WTC11 (cell line): ENCODE measurements at regions not wholly inside any gene's neighbourhood (a gene's known extent, or its start where the extent isn't known, plus 50 kb on each side); places are given as distances from the start of the nearest gene placed in this dataset.
A peak's percentile ranks its signal among the peaks of the same experiment; 100 is the strongest.

Experiments used
- ATF1 ChIP-seq: sonication (generic); formaldehyde crosslinking; IDR thresholded peaks from 2 replicates; pipeline ENCODE4 v1.8.1; 2023; ENCODE audit warnings: mild to moderate bottlenecking, moderate library complexity, missing genetic modification reagents
- ERG ChIP-seq: fragments of 250-450 bp; sonication (Bioruptor Pico); IDR thresholded peaks from 2 replicates; pipeline ENCODE4 v1.8.0; 2021; ENCODE audit warnings: mild to moderate bottlenecking
- ESRRA ChIP-seq: sonication (generic); formaldehyde crosslinking; IDR thresholded peaks from 2 replicates; pipeline ENCODE4 v1.8.1; 2022; ENCODE audit warnings: mild to moderate bottlenecking, missing genetic modification reagents, borderline replicate concordance
- ETV6 ChIP-seq: sonication (generic); formaldehyde crosslinking; IDR thresholded peaks from 2 replicates; pipeline ENCODE4 v1.8.1; 2022; ENCODE audit warnings: mild to moderate bottlenecking, missing genetic modification reagents
- FOXJ3 ChIP-seq: sonication (generic); formaldehyde crosslinking; IDR thresholded peaks from 2 replicates; pipeline ENCODE4 v1.9.0; 2021; ENCODE audit warnings: missing genetic modification reagents, mild to moderate bottlenecking, borderline replicate concordance
- FOXK1 ChIP-seq: sonication (generic); formaldehyde crosslinking; IDR thresholded peaks from 2 replicates; pipeline ENCODE4 v1.8.0; 2022; ENCODE audit warnings: mild to moderate bottlenecking, moderate library complexity, missing genetic modification reagents
- GRHL2 ChIP-seq: fragments of 250-450 bp; sonication (Bioruptor Pico); IDR thresholded peaks from 2 replicates; pipeline ENCODE4 v1.8.0; 2022; ENCODE audit warnings: mild to moderate bottlenecking, moderate library complexity; ENCODE audit not compliant: insufficient replicate concordance, severe bottlenecking
- GTF2I ChIP-seq: fragments of 250-450 bp; sonication (Bioruptor Pico); conservative IDR thresholded peaks from 2 replicates; pipeline ENCODE4 v1.4.0; 2021; ENCODE audit warnings: mild to moderate bottlenecking
- HMGXB4 ChIP-seq: sonication (generic); formaldehyde crosslinking; IDR thresholded peaks from 2 replicates; pipeline ENCODE4 v1.8.1; 2023; ENCODE audit warnings: mild to moderate bottlenecking, moderate library complexity, missing genetic modification reagents
- KAT7 ChIP-seq: sonication (generic); formaldehyde crosslinking; IDR thresholded peaks from 2 replicates; pipeline ENCODE4 v1.8.1; 2023; ENCODE audit warnings: missing genetic modification reagents, mild to moderate bottlenecking, borderline replicate concordance
- MYBL2 ChIP-seq: sonication (generic); formaldehyde crosslinking; IDR thresholded peaks from 2 replicates; pipeline ENCODE4 v1.8.1; 2023; ENCODE audit warnings: mild to moderate bottlenecking, moderate library complexity, missing genetic modification reagents
- NR2C2 ChIP-seq: sonication (generic); formaldehyde crosslinking; IDR thresholded peaks from 2 replicates; pipeline ENCODE4 v1.8.0; 2022; ENCODE audit warnings: mild to moderate bottlenecking, missing genetic modification reagents
- PRDM15 ChIP-seq: sonication (generic); formaldehyde crosslinking; IDR thresholded peaks from 2 replicates; pipeline ENCODE4 v1.8.0; 2022; ENCODE audit warnings: missing genetic modification reagents
- RELA ChIP-seq: sonication (generic); formaldehyde crosslinking; IDR thresholded peaks from 2 replicates; pipeline ENCODE4 v1.8.1; 2022; ENCODE audit warnings: missing genetic modification reagents, mild to moderate bottlenecking, borderline replicate concordance
- SP1 ChIP-seq: sonication (generic); formaldehyde crosslinking; conservative IDR thresholded peaks from 2 replicates; pipeline ENCODE4 v1.8.1; 2022; ENCODE audit warnings: missing genetic modification reagents
- TCF7 ChIP-seq: sonication (generic); formaldehyde crosslinking; IDR thresholded peaks from 2 replicates; pipeline ENCODE4 v1.8.0; 2022; ENCODE audit warnings: mild to moderate bottlenecking, low read depth, missing genetic modification reagents, moderate library complexity
- TP53 ChIP-seq: sonication (generic); formaldehyde crosslinking; IDR thresholded peaks from 2 replicates; pipeline ENCODE4 v1.8.1; 2023; ENCODE audit warnings: mild to moderate bottlenecking, missing genetic modification reagents
- ZNF121 ChIP-seq: sonication (generic); formaldehyde crosslinking; IDR thresholded peaks from 2 replicates; pipeline ENCODE4 v1.8.0; 2023; ENCODE audit warnings: missing genetic modification reagents
- ZNF138 ChIP-seq: sonication (generic); formaldehyde crosslinking; conservative IDR thresholded peaks from 2 replicates; pipeline ENCODE4 v1.8.1; 2022; ENCODE audit warnings: mild to moderate bottlenecking, moderate library complexity, missing genetic modification reagents
- ZNF232 ChIP-seq: sonication (generic); formaldehyde crosslinking; IDR thresholded peaks from 2 replicates; pipeline ENCODE4 v1.8.0; 2022; ENCODE audit warnings: mild to moderate bottlenecking, missing genetic modification reagents
- ZNF425 ChIP-seq: fragments of 250-450 bp; sonication (Bioruptor Pico); conservative IDR thresholded peaks from 2 replicates; pipeline ENCODE4 v1.9.0; 2021; ENCODE audit warnings: mild to moderate bottlenecking
- ZNF671 ChIP-seq: fragments of 250-450 bp; sonication (Bioruptor Pico); IDR thresholded peaks from 2 replicates; pipeline ENCODE4 v1.8.0; 2021; ENCODE audit warnings: mild to moderate bottlenecking
- TF ChIP-seq, protein P1 (sequence below): sonication (generic); formaldehyde crosslinking; conservative IDR thresholded peaks from 2 replicates; pipeline ENCODE4 v1.8.1; 2023; ENCODE audit warnings: mild to moderate bottlenecking, low read depth, missing genetic modification reagents, moderate library complexity
- TF ChIP-seq, protein P2 (sequence below): sonication (generic); formaldehyde crosslinking; IDR thresholded peaks from 2 replicates; pipeline ENCODE4 v1.8.1; 2023; ENCODE audit warnings: mild to moderate bottlenecking, missing genetic modification reagents, borderline replicate concordance

- peak; percentile 49; the same call in 1 of the 2 replicates for TF ChIP-seq FOXK1 (CRISPR knock-in tag)
- no peak for TF ChIP-seq ZNF425 (CRISPR knock-in tag)
- peak; percentile 39; the same call in 1 of the 2 replicates for TF ChIP-seq TP53 (CRISPR knock-in tag)
- no peak for TF ChIP-seq ZNF671 (CRISPR knock-in tag)
- no peak for TF ChIP-seq KAT7 (CRISPR knock-in tag)
- no peak for TF ChIP-seq FOXJ3
- no peak for TF ChIP-seq HMGXB4
- TF ChIP-seq ATF1 (CRISPR knock-in tag) = no peak
- peak; percentile 65 for TF ChIP-seq SP1 (CRISPR knock-in tag)
- TF ChIP-seq, protein P1, sequence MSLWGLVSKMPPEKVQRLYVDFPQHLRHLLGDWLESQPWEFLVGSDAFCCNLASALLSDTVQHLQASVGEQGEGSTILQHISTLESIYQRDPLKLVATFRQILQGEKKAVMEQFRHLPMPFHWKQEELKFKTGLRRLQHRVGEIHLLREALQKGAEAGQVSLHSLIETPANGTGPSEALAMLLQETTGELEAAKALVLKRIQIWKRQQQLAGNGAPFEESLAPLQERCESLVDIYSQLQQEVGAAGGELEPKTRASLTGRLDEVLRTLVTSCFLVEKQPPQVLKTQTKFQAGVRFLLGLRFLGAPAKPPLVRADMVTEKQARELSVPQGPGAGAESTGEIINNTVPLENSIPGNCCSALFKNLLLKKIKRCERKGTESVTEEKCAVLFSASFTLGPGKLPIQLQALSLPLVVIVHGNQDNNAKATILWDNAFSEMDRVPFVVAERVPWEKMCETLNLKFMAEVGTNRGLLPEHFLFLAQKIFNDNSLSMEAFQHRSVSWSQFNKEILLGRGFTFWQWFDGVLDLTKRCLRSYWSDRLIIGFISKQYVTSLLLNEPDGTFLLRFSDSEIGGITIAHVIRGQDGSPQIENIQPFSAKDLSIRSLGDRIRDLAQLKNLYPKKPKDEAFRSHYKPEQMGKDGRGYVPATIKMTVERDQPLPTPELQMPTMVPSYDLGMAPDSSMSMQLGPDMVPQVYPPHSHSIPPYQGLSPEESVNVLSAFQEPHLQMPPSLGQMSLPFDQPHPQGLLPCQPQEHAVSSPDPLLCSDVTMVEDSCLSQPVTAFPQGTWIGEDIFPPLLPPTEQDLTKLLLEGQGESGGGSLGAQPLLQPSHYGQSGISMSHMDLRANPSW (CRISPR knock-in tag) = no peak
- TF ChIP-seq NR2C2 (CRISPR knock-in tag) = no peak
- no peak for TF ChIP-seq ZNF232 (CRISPR knock-in tag)
- no peak for TF ChIP-seq ETV6
- TF ChIP-seq MYBL2 (CRISPR knock-in tag) = 0 out of 2 replicates have a peak, but pooled peaks have one; percentile 29
- TF ChIP-seq, protein P2, sequence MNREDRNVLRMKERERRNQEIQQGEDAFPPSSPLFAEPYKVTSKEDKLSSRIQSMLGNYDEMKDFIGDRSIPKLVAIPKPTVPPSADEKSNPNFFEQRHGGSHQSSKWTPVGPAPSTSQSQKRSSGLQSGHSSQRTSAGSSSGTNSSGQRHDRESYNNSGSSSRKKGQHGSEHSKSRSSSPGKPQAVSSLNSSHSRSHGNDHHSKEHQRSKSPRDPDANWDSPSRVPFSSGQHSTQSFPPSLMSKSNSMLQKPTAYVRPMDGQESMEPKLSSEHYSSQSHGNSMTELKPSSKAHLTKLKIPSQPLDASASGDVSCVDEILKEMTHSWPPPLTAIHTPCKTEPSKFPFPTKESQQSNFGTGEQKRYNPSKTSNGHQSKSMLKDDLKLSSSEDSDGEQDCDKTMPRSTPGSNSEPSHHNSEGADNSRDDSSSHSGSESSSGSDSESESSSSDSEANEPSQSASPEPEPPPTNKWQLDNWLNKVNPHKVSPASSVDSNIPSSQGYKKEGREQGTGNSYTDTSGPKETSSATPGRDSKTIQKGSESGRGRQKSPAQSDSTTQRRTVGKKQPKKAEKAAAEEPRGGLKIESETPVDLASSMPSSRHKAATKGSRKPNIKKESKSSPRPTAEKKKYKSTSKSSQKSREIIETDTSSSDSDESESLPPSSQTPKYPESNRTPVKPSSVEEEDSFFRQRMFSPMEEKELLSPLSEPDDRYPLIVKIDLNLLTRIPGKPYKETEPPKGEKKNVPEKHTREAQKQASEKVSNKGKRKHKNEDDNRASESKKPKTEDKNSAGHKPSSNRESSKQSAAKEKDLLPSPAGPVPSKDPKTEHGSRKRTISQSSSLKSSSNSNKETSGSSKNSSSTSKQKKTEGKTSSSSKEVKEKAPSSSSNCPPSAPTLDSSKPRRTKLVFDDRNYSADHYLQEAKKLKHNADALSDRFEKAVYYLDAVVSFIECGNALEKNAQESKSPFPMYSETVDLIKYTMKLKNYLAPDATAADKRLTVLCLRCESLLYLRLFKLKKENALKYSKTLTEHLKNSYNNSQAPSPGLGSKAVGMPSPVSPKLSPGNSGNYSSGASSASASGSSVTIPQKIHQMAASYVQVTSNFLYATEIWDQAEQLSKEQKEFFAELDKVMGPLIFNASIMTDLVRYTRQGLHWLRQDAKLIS (CRISPR knock-in tag) = no peak
- peak; percentile 23; the same call in 1 of the 2 replicates for TF ChIP-seq PRDM15
- TF ChIP-seq ESRRA (CRISPR knock-in tag) = no peak
- no peak for TF ChIP-seq ERG (CRISPR knock-in tag)
- peak; percentile 69; the same call in 1 of the 2 replicates for TF ChIP-seq ZNF121 (CRISPR knock-in tag)
- no peak for TF ChIP-seq GTF2I (CRISPR knock-in tag)
- 0 out of 2 replicates have a peak, but pooled peaks have one; percentile 59 for TF ChIP-seq ZNF138 (CRISPR knock-in tag)
- no peak for TF ChIP-seq RELA (CRISPR knock-in tag)
- TF ChIP-seq GRHL2 (CRISPR knock-in tag) = no peak
- no peak for TF ChIP-seq TCF7 (CRISPR knock-in tag)
Measured at GRCh38 chr6:21665392-21666200, 72.0 kb downstream of the SOX4 start (continued).
